Stomach (tissue), 8 donors: ENCODE measurements at regions not wholly inside any gene's neighbourhood (a gene's known extent, or its start where the extent isn't known, plus 50 kb on each side); places are given as distances from the start of the nearest gene placed in this dataset.

Experiments used
- DNase-seq, 2 donors: peaks; one replicate each; pipeline versions ENCODE4 v3.0.0 to v3.0.0-alpha.2; 2013 to 2019
- H3K27ac ChIP-seq, 5 donors: fragments of 200-600 bp in 4 of 5; sonication (generic) in 4 of 5; one replicate each; pipeline ENCODE4 v1.5.1; 2013 to 2019; ENCODE audit warnings: mild to moderate bottlenecking in 1 of 5, moderate library complexity in 1 of 5
- H3K27me3 ChIP-seq, 3 donors: fragments of 200-600 bp; sonication (generic); one replicate each; pipeline ENCODE4 v1.5.1; 2017 to 2019; ENCODE audit warnings: mixed run types in 1 of 3
- H3K36me3 ChIP-seq, 4 donors: fragments of 200-600 bp; sonication (generic); 1 replicate in 3 of 4; 2 replicates in 1 of 4; pipeline ENCODE4 v1.5.1; 2016 to 2019
- H3K4me1 ChIP-seq, 4 donors: fragments of 200-600 bp; sonication (generic); one replicate each; pipeline ENCODE4 v1.5.1; 2016 to 2019
- H3K4me3 ChIP-seq, 4 donors: fragments of 200-600 bp; sonication (generic) in 3 of 4; one replicate each; pipeline ENCODE4 v1.5.1; 2016 to 2019; ENCODE audit warnings: mild to moderate bottlenecking in 1 of 4
- H3K9me3 ChIP-seq, 4 donors: fragments of 200-600 bp; sonication (generic); one replicate each; pipeline ENCODE4 v1.5.1; 2016 to 2019
- EP300 ChIP-seq: sonication (generic); formaldehyde crosslinking; IDR thresholded peaks from one replicate; pipeline ENCODE4 v1.6.1; 2017; ENCODE audit warnings: antibody characterized with exemption
- POLR2A ChIP-seq, 4 donors: fragments of 450-650 bp; IDR thresholded peaks; one replicate each; pipeline ENCODE4 v1.6.1; 2016; ENCODE audit warnings: antibody characterized with exemption in 4 of 4, control low read depth in 2 of 4, mild to moderate bottlenecking in 1 of 4, moderate library complexity in 1 of 4
- POLR2AphosphoS5 ChIP-seq, 3 donors: sonication (generic); formaldehyde crosslinking; IDR thresholded peaks; one replicate each; pipeline ENCODE4 v1.6.1; 2016; ENCODE audit warnings: antibody characterized with exemption in 3 of 3
- WGBS, 5 donors: extraction: QIAGEN DNeasy Blood & Tissue Kit in 3 of 5; methylation state at CpG; one replicate each; pipeline versions ENCODE4 v1.1.5 to v1.1.7; 2013 to 2018; 5-methylcytosine and 5-hydroxymethylcytosine counted together
- intact Hi-C: fragments of 100-400 bp; cut with DNase I; formaldehyde crosslinking; loops from one replicate; pipeline ENCODE4 v1.15.1; 2023; ENCODE audit warnings: low total_unique reads
- TF ChIP-seq, protein P1 (sequence below), 7 experiments: fragments of 450-650 bp in 4 of 7; fragments of 200-600 bp in 3 of 7; sonication (generic) in 3 of 7; IDR thresholded peaks; one replicate each; pipeline ENCODE4 v1.5.1; 2016 to 2019; ENCODE audit warnings: antibody characterized with exemption in 7 of 7, control low read depth in 2 of 7, mild to moderate bottlenecking in 1 of 7
- donor health status: healthy with polysubstance abuse.
- donor health status: Bipolar disorder and iron deficiency.
- donor health status: healthy.

DNA sequence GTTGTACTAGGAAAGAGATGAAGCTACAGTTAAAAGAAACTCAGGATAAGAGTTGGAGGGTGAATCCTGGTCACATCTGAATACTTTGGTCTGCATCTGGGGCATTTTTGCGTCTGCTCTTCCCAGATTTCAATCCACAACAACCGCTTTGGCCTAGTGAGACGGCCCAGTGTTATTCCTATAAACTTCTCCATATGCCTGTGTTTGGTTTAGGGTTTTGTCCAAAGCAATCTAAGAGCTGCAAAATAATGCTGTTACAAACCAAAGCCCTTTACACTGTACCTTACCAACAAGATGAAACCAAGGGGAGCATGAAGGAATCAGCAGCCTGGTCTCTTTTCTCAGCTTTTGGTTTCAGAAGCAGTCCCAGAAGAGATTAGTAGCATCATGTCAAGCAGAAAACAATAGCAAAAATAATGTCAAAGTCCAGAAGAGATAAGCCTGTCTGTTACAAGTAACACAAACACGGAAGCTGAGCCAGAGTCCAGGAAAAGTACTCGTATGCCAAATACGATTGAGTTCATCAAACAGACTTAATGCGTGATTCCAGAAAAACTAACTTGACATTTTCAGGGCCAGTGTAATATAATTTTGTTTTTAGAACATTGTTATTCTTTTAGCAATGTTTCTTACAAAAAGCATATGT lies 379.9 kb upstream of the ACO1 start:
- Histone ChIP-seq H3K27ac (no peak overlapping the region), H3K4me1 (no peaks in the 10 kb centered on the region), H3K36me3 (no peaks in the 10 kb centered on the region), H3K27me3 (no peaks in the 10 kb centered on the region), H3K9me3 (no peaks in the 10 kb centered on the region), H3K4me3 (no peak overlapping the region)
- intact Hi-C loops, result loop anchor here (10.0 kb wide), 1 partner anchor 60 kb away; no protein-coding TSS in a partner anchor
- no peak for TF ChIP-seq POLR2A (IDR thresholded peaks at IDR 0.05)
- TF ChIP-seq EP300, result no peak
- TF ChIP-seq POLR2AphosphoS5 (IDR thresholded peaks at IDR 0.05), result no peak
- TF ChIP-seq, protein P1, sequence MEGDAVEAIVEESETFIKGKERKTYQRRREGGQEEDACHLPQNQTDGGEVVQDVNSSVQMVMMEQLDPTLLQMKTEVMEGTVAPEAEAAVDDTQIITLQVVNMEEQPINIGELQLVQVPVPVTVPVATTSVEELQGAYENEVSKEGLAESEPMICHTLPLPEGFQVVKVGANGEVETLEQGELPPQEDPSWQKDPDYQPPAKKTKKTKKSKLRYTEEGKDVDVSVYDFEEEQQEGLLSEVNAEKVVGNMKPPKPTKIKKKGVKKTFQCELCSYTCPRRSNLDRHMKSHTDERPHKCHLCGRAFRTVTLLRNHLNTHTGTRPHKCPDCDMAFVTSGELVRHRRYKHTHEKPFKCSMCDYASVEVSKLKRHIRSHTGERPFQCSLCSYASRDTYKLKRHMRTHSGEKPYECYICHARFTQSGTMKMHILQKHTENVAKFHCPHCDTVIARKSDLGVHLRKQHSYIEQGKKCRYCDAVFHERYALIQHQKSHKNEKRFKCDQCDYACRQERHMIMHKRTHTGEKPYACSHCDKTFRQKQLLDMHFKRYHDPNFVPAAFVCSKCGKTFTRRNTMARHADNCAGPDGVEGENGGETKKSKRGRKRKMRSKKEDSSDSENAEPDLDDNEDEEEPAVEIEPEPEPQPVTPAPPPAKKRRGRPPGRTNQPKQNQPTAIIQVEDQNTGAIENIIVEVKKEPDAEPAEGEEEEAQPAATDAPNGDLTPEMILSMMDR (IDR thresholded peaks at IDR 0.05), result no peak
- DNase-seq, result peak in 1 of 2 donors; percentile 34
- WGBS, 5 donors, result 38 to 49% (median 44%) methylated on average over 7 of the region's 7 CpGs

DNA sequence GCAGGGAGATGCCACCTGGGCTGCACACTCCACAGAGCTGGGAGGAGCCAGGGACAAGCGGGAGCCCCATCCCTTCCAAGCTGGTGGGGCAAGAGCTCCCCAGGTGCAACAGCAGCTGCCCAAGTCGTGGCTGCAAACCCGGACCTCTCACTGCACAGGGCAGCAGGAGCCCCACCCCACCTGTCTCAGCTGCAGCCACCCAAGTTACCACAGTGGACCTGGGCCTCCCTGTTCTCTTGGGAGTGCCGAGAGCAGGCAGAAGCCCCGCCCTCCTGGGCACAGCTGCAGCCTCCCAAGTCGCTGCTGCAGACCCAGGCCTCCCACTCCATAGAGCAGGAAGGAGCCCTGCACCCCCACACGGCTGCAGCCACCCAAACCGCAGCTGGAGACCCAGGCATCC lies 374.1 kb upstream of the ACO1 start:
- H3K4me3 ChIP-seq, result no peak overlapping the region
- TF ChIP-seq EP300 (no peak), POLR2A (IDR thresholded peaks at IDR 0.05) (no peak), POLR2AphosphoS5 (IDR thresholded peaks at IDR 0.05) (no peak)
- TF ChIP-seq, protein P1 (IDR thresholded peaks at IDR 0.05), result no peak
- H3K36me3 ChIP-seq, result no peaks in the 10 kb centered on the region
- peaks cover 0 to 7% (median 0%) of the 10 kb centered on the region in 4 donors for H3K9me3 ChIP-seq
- intact Hi-C loops, result no loop called here
- DNase-seq, result no peak
- 67 to 84% (median 78%) methylated on average over 6 to 8 of the region's 8 CpGs; no CpG with 5 or more reads in 1 of the 5 donors for WGBS, 5 donors
- H3K4me1 ChIP-seq, result no peaks in the 10 kb centered on the region
- H3K27ac ChIP-seq, result no peak overlapping the region
- H3K27me3 ChIP-seq, result no peaks in the 10 kb centered on the region

DNA sequence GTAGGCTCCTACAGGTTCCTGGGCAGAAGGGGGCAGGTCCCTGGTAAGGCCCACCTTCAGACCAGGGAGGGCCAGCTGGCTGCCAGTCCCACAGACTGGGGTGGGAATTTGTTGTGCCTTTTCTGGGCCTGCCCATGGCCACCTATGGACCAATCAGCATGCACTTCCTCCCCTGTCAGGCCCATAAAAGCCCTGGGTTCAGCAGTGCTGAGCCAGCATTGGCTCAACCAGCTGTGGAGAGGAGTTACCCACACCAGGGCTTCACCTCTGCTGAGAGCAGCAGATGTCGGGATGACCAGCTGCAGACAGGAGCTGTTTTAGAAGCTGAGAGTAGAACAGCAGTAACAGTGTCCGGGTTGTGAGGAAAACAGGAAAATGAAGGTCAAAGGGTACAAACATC lies 373.4 kb upstream of the ACO1 start:
- Histone ChIP-seq H3K4me1 (no peaks in the 10 kb centered on the region), H3K36me3 (no peaks in the 10 kb centered on the region), H3K27me3 (no peaks in the 10 kb centered on the region), H3K27ac (no peak overlapping the region), H3K9me3 (peaks cover 0 to 14% (median 4%) of the 10 kb centered on the region in 4 donors), H3K4me3 (no peak overlapping the region)
- whole genome bisulfite sequencing, 5 donors, result 76 to 94% (median 82%) methylated on average over 2 of the region's 2 CpGs
- TF ChIP-seq EP300 (no peak), POLR2AphosphoS5 (IDR thresholded peaks at IDR 0.05) (no peak), POLR2A (IDR thresholded peaks at IDR 0.05) (no peak)
- TF ChIP-seq, protein P1 (IDR thresholded peaks at IDR 0.05), result no peak
- intact Hi-C loops, result no loop called here
- DNase-seq, result no peak

DNA sequence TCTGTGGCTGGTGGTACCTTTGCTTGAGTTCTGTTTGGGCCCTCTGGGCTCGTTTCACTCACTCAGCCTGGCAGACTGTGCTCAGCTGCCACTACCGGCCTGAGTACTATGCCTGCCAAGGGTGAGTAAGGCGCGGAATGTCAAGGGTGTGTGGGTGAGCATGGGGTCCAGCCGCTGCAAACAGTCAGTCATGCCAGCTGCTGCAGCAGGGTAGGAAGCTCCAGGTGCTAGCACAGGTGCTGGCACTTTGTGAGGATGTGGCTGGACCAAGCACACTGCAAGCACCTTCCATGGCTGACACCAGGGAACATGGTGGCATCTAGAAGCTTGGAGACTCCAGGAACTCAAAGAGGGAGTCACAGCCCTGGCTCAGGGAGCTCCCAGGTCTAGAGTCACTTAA lies 368.6 kb upstream of the ACO1 start:
- Histone ChIP-seq H3K36me3 (no peaks in the 10 kb centered on the region), H3K9me3 (peaks cover 0 to 15% (median 7%) of the 10 kb centered on the region in 4 donors), H3K27me3 (no peaks in the 10 kb centered on the region), H3K4me1 (no peaks in the 10 kb centered on the region), H3K27ac (no peak overlapping the region), H3K4me3 (no peak overlapping the region)
- no peak for DNase-seq
- TF ChIP-seq POLR2AphosphoS5 (IDR thresholded peaks at IDR 0.05) (no peak), POLR2A (IDR thresholded peaks at IDR 0.05) (no peak), EP300 (no peak)
- TF ChIP-seq, protein P1 (IDR thresholded peaks at IDR 0.05), result no peak
- intact Hi-C loops, result no loop called here
- 79 to 86% (median 80%) methylated on average over 5 of the region's 5 CpGs for WGBS, 5 donors
